HL-60 (cell line): ENCODE measurements at regions not wholly inside any gene's neighbourhood (a gene's known extent, or its start where the extent isn't known, plus 50 kb on each side); places are given as distances from the start of the nearest gene placed in this dataset.

Experiments
- DNase-seq, 2 experiments: peaks; one replicate each; pipeline ENCODE4 v3.0.0-alpha.2; 2010 to 2020; ENCODE audit warnings: low read depth in 1 of 2, low spot score in 1 of 2
- H3K27ac ChIP-seq: fragments of 250-450 bp; sonication (Bioruptor Pico); replicated peaks from 2 replicates; pipeline ENCODE4 v1.5.1; 2020; ENCODE audit warnings: mild to moderate bottlenecking, moderate library complexity
- H3K27me3 ChIP-seq: fragments of 250-450 bp; sonication (Bioruptor Pico); 2 replicates; pipeline ENCODE4 v1.5.1; 2021; ENCODE audit warnings: mild to moderate bottlenecking, moderate library complexity; ENCODE audit not compliant: insufficient read depth, poor library complexity, severe bottlenecking
- H3K4me3 ChIP-seq: replicated peaks from 2 replicates; pipeline ENCODE4 v1.5.1; 2011; ENCODE audit warnings: mild to moderate bottlenecking, control low read depth, low read length; ENCODE audit not compliant: insufficient read depth
- GABPA ChIP-seq: IDR thresholded peaks from 2 replicates; pipeline ENCODE4 v1.6.1; 2012; ENCODE audit warnings: low read depth
- POLR2AphosphoS5 ChIP-seq: IDR thresholded peaks from 2 replicates; pipeline ENCODE4 v1.6.1; 2012; ENCODE audit warnings: low read depth
- SPI1 ChIP-seq: IDR thresholded peaks from 2 replicates; pipeline ENCODE4 v1.6.1; 2012; ENCODE audit warnings: low read depth, mild to moderate bottlenecking, borderline replicate concordance
- TF ChIP-seq, protein P1 (sequence below): IDR thresholded peaks from 2 replicates; pipeline ENCODE4 v1.6.1; 2012; ENCODE audit warnings: low read depth; ENCODE audit not compliant: insufficient replicate concordance
- TF ChIP-seq, protein P2 (sequence below): IDR thresholded peaks from one replicate; pipeline ENCODE4 v1.5.1; 2011; ENCODE audit warnings: low read length, control low read depth, inconsistent platforms; ENCODE audit not compliant: insufficient read depth

DNA sequence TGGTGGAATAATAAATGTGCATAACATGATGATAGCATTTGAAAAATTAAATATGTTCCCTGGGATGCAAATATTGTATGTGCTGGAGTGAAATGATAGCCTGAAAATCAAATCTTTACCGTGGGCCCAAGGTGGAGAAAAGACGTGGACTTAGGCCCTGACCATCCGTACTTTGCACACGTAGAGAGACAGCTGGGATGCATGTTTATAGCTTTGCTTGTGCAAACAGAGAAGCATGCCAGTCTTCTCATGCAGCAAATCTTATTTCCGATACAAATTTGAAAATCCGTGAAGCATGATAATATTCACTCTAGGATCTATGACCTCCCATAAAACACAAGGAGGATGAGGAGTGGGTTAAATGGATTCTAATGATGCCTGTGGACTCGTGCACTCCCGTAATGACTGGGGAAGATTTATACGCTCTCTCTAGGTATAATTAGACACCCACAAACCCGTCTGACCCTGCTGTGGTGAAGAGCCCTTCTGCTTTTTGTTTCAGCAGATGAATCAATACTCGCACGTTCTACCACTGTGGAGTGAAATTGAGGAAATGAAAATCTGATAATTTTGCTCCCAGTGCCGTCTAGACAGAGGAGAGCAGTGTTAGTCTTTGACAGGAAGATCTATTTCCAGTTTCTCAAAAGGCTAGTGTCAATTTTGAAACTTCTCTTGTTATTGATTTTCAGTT is 810.3 kb upstream of the SALL3 start:
- no peak overlapping the region for H3K27ac ChIP-seq
- H3K27me3 ChIP-seq, result no peaks in the 10 kb centered on the region
- H3K4me3 ChIP-seq, result no peak overlapping the region
- no peak for DNase-seq
- TF ChIP-seq POLR2AphosphoS5, result no peak
- TF ChIP-seq, protein P1, sequence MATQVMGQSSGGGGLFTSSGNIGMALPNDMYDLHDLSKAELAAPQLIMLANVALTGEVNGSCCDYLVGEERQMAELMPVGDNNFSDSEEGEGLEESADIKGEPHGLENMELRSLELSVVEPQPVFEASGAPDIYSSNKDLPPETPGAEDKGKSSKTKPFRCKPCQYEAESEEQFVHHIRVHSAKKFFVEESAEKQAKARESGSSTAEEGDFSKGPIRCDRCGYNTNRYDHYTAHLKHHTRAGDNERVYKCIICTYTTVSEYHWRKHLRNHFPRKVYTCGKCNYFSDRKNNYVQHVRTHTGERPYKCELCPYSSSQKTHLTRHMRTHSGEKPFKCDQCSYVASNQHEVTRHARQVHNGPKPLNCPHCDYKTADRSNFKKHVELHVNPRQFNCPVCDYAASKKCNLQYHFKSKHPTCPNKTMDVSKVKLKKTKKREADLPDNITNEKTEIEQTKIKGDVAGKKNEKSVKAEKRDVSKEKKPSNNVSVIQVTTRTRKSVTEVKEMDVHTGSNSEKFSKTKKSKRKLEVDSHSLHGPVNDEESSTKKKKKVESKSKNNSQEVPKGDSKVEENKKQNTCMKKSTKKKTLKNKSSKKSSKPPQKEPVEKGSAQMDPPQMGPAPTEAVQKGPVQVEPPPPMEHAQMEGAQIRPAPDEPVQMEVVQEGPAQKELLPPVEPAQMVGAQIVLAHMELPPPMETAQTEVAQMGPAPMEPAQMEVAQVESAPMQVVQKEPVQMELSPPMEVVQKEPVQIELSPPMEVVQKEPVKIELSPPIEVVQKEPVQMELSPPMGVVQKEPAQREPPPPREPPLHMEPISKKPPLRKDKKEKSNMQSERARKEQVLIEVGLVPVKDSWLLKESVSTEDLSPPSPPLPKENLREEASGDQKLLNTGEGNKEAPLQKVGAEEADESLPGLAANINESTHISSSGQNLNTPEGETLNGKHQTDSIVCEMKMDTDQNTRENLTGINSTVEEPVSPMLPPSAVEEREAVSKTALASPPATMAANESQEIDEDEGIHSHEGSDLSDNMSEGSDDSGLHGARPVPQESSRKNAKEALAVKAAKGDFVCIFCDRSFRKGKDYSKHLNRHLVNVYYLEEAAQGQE, result no peak
- no peak for TF ChIP-seq GABPA
- TF ChIP-seq, protein P2, sequence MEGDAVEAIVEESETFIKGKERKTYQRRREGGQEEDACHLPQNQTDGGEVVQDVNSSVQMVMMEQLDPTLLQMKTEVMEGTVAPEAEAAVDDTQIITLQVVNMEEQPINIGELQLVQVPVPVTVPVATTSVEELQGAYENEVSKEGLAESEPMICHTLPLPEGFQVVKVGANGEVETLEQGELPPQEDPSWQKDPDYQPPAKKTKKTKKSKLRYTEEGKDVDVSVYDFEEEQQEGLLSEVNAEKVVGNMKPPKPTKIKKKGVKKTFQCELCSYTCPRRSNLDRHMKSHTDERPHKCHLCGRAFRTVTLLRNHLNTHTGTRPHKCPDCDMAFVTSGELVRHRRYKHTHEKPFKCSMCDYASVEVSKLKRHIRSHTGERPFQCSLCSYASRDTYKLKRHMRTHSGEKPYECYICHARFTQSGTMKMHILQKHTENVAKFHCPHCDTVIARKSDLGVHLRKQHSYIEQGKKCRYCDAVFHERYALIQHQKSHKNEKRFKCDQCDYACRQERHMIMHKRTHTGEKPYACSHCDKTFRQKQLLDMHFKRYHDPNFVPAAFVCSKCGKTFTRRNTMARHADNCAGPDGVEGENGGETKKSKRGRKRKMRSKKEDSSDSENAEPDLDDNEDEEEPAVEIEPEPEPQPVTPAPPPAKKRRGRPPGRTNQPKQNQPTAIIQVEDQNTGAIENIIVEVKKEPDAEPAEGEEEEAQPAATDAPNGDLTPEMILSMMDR, result no peak
- TF ChIP-seq SPI1, result no peak

DNA sequence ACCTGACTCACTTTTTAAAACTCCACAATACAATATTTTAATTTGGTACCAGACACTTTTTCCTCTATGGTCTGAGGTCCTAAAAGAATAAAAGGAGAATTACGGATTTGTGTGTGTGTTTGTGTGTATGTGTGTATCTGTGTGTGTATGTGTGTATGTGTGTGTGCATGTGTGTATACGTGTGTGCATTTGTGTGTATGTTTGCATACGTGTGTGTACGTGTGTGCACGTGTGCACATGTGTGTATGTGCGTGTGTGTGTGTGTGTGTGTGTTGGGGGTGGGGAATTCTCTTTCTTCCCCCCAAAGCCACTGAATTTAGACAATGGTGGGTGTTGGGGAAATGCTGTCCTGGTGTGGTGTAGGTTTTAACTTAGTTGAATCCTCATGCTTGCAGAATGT is 807.7 kb upstream of the SALL3 start:
- Histone ChIP-seq H3K27ac (no peak overlapping the region), H3K27me3 (no peaks in the 10 kb centered on the region), H3K4me3 (no peak overlapping the region)
- TF ChIP-seq, protein P2, result no peak
- TF ChIP-seq GABPA (no peak), POLR2AphosphoS5 (no peak), SPI1 (no peak)
- TF ChIP-seq, protein P1, result no peak
- no peak for DNase-seq

DNA sequence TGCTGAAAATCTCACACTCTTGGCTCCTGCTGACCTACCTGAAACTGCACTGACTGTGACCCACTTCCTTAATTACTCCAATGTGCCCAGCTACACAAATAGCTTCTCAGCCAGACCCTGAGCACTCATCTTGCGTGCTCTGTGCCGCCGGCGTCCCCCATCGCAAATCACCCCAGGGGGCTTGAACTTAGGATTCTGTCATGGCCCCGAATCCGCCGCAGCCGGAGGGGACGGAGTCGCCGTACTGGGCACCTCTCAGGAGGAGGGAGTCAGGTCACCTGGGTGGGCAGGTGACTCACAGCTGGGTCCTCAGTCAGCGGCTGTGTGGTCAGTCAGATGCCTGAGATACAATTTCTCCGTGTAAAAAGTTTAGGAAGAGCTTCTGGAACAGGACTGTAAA is 804.9 kb upstream of the SALL3 start:
- no peak for TF ChIP-seq GABPA
- TF ChIP-seq, protein P2, result no peak
- no peak for TF ChIP-seq POLR2AphosphoS5
- TF ChIP-seq, protein P1, result no peak
- no peak for TF ChIP-seq SPI1
- H3K27me3 ChIP-seq, result no peaks in the 10 kb centered on the region
- H3K27ac ChIP-seq, result no peak overlapping the region
- no peak for DNase-seq
- H3K4me3 ChIP-seq, result no peak overlapping the region
